Endothelial cell of umbilical vein (primary cell): ENCODE measurements at regions not wholly inside any gene's neighbourhood (a gene's known extent, or its start where the extent isn't known, plus 50 kb on each side); places are given as distances from the start of the nearest gene placed in this dataset.

ENCODE experiments used
- BruUV-seq: library from RNA; stranded (reverse); fragments of 400-500 nt; replicated peaks from 2 replicates; lab custom pipeline; 2021; lab: Mats Ljungman, UMichigan
- CTCF ChIA-PET: fragments of 300-600, 350-600 bp; sonication (Branson Sonifier 250); formaldehyde crosslinking; loops from one replicate; lab custom pipeline; 2021; ENCODE audit warnings: antibody characterized with exemption, inconsistent platforms; lab: Charles Lee
- POLR2A ChIA-PET: fragments of 300-600, 350-600 bp; sonication (Branson Sonifier 250); formaldehyde crosslinking; loops from one replicate; lab custom pipeline; 2021; ENCODE audit warnings: antibody characterized with exemption, inconsistent platforms; lab: Charles Lee
- DNase-seq: peaks from one replicate; pipeline ENCODE4 v3.0.0-alpha.2; 2011; ENCODE audit warnings: low read depth, low spot score
- FAIRE-seq: peaks from 2 replicates; lab custom pipeline; 2011; peaks lifted over from hg19 to GRCh38; lab: Jason Lieb, UNC
- H2AFZ ChIP-seq: 2 replicates; pipeline ENCODE4 v1.6.0; 2012; ENCODE audit warnings: low read depth, low read length, control low read depth, inconsistent platforms
- H3K27ac ChIP-seq: 2 replicates; pipeline ENCODE4 v1.5.1; 2011; ENCODE audit warnings: low read depth, mild to moderate bottlenecking, control low read depth, low read length, moderate library complexity; ENCODE audit not compliant: insufficient read depth
- H3K27me3 ChIP-seq, 2 experiments: 2 replicates each; pipeline versions ENCODE4 v1.6.0 to v1.6.1; 2011; ENCODE audit warnings: low read length in 2 of 2, mixed read lengths in 1 of 2; ENCODE audit not compliant: control insufficient read depth in 2 of 2, insufficient read depth in 2 of 2
- H3K36me3 ChIP-seq, 2 experiments: 2 replicates in 1 of 2; 3 replicates in 1 of 2; pipeline ENCODE4 v1.5.1; 2011; ENCODE audit warnings: low read length in 2 of 2, mild to moderate bottlenecking in 1 of 2, moderate library complexity in 1 of 2; ENCODE audit not compliant: control insufficient read depth in 2 of 2, insufficient read depth in 2 of 2; ENCODE audit errors: extremely low read depth in 1 of 2
- H3K4me1 ChIP-seq: 3 replicates; pipeline ENCODE4 v1.5.1; 2011; ENCODE audit warnings: mild to moderate bottlenecking, low read length; ENCODE audit not compliant: control insufficient read depth, insufficient read depth; ENCODE audit errors: extremely low read depth
- H3K4me2 ChIP-seq: 2 replicates; pipeline ENCODE4 v1.6.1; 2011; ENCODE audit warnings: low read length, control low read depth, mixed read lengths; ENCODE audit not compliant: insufficient read depth
- H3K4me3 ChIP-seq, 3 experiments: fragments of 200-600 bp in 1 of 3; sonication (generic), shearing (Covaris generic) in 1 of 3; replicated peaks in 1 of 3; 2 replicates each; pipeline ENCODE4 v1.5.1; 2011 to 2016; ENCODE audit warnings: control low read depth in 3 of 3, low read length in 3 of 3, mild to moderate bottlenecking in 2 of 3, inconsistent platforms in 1 of 3, low read depth in 1 of 3, moderate library complexity in 1 of 3; ENCODE audit not compliant: insufficient read depth in 1 of 3
- H3K79me2 ChIP-seq: 2 replicates; pipeline ENCODE4 v1.6.0; 2012; ENCODE audit warnings: low read length, inconsistent platforms; ENCODE audit not compliant: control insufficient read depth, insufficient read depth
- H3K9ac ChIP-seq: replicated peaks from 2 replicates; pipeline ENCODE3; 2011; ENCODE audit warnings: low read length, control low read depth; ENCODE audit not compliant: insufficient read depth; ENCODE audit errors: extremely low read depth
- H3K9me1 ChIP-seq: replicated peaks from 3 replicates; pipeline ENCODE4 v1.6.0; 2011; ENCODE audit warnings: mild to moderate bottlenecking, low read length; ENCODE audit not compliant: control insufficient read depth, insufficient read depth; ENCODE audit errors: extremely low read depth
- H3K9me3 ChIP-seq: replicated peaks from 2 replicates; pipeline ENCODE4 v1.5.1; 2012; ENCODE audit warnings: low read length, inconsistent platforms; ENCODE audit not compliant: control insufficient read depth, insufficient read depth
- H4K20me1 ChIP-seq: replicated peaks from 2 replicates; pipeline ENCODE3; 2011; ENCODE audit warnings: mild to moderate bottlenecking, low read length; ENCODE audit not compliant: control insufficient read depth, insufficient read depth; ENCODE audit errors: extremely low read depth
- EZH2 ChIP-seq: IDR thresholded peaks from 2 replicates; pipeline ENCODE4 v1.6.1; 2012; ENCODE audit warnings: borderline replicate concordance, low read depth, mild to moderate bottlenecking, moderate library complexity, low read length, inconsistent platforms; ENCODE audit not compliant: severe bottlenecking
- FOS ChIP-seq: IDR thresholded peaks from 2 replicates; pipeline ENCODE4 v1.6.1; 2011; ENCODE audit warnings: mild to moderate bottlenecking, low read length, moderate library complexity, borderline replicate concordance; ENCODE audit not compliant: insufficient read depth
- GATA2 ChIP-seq: IDR thresholded peaks from 2 replicates; pipeline ENCODE4 v1.7.0; 2011; ENCODE audit warnings: low read depth, mild to moderate bottlenecking, moderate library complexity, mixed read lengths, low read length; ENCODE audit not compliant: insufficient read length, insufficient read depth
- JUN ChIP-seq: IDR thresholded peaks from 2 replicates; pipeline ENCODE4 v1.6.1; 2011; ENCODE audit warnings: borderline replicate concordance, low read depth; ENCODE audit not compliant: insufficient read length, insufficient read depth
- MYC ChIP-seq: IDR thresholded peaks from one replicate; pipeline ENCODE4 v1.6.1; 2011; ENCODE audit warnings: mild to moderate bottlenecking, low read depth, low read length
- POLR2A ChIP-seq: IDR thresholded peaks from 2 replicates; pipeline ENCODE4 v1.6.1; 2012; ENCODE audit warnings: low read depth, mild to moderate bottlenecking, control low read depth, low read length
- POLR2AphosphoS5 ChIP-seq: IDR thresholded peaks from 2 replicates; pipeline ENCODE4 v1.6.1; 2012; ENCODE audit warnings: low read depth, mild to moderate bottlenecking, control low read depth, low read length, moderate library complexity; ENCODE audit not compliant: insufficient read depth
- dilution Hi-C: fragments of 300-500 bp; cut with MboI; formaldehyde crosslinking; loops from one replicate; pipeline ENCODE4 v1.15.0; 2019; ENCODE audit warnings: low sequenced_read_pairs; ENCODE audit not compliant: extremely low pct_ligation_motif_present
- intact Hi-C: fragments of 100-400 bp; cut with micrococcal nuclease; formaldehyde crosslinking; loops from one replicate; pipeline ENCODE4 v1.10.0; 2022
- TF ChIP-seq, protein P1 (sequence below), 2 donors: IDR thresholded peaks; 1 replicate in 1 of 2; 2 replicates in 1 of 2; pipeline ENCODE4 v1.5.1; 2011; ENCODE audit warnings: low read length in 2 of 2, mild to moderate bottlenecking in 2 of 2, moderate library complexity in 2 of 2, control low read depth in 1 of 2, inconsistent platforms in 1 of 2, low read depth in 1 of 2; ENCODE audit not compliant: insufficient read depth in 1 of 2; ENCODE audit errors: extremely low read depth in 1 of 2
- TF ChIP-seq, protein P2 (sequence below): IDR thresholded peaks from 2 replicates; pipeline ENCODE4 v1.6.1; 2011; ENCODE audit not compliant: insufficient read depth, insufficient read length

DNA sequence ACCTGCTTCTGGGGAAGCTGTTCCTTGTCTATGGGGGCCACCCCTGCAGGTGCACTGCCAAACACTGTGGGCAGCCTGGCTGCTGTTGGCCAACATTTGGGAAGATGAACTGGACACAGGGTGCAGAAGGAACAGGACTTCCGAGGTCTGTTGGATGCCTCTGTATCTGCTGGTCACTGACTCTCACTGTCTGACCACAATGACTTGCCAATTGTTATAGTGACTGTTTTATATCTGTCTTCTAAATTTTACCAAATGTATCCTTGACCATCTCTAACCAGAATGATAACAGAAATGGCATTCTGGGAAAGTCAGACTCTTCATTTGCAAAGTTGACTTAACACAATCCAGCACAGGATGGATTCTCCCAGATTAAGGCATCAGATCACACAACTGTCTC, 214.0 kb upstream of the PRSS58 start:
- dilution Hi-C loops: no loop called here
- POLR2A ChIA-PET: no interaction called here

More for the DNA sequence above, 214.0 kb upstream of the PRSS58 start:
- TF ChIP-seq POLR2A (no peak), POLR2AphosphoS5 (no peak), MYC (no peak), FOS (no peak), GATA2 (no peak), JUN (no peak), EZH2 (no peak)
- TF ChIP-seq, protein P1, sequence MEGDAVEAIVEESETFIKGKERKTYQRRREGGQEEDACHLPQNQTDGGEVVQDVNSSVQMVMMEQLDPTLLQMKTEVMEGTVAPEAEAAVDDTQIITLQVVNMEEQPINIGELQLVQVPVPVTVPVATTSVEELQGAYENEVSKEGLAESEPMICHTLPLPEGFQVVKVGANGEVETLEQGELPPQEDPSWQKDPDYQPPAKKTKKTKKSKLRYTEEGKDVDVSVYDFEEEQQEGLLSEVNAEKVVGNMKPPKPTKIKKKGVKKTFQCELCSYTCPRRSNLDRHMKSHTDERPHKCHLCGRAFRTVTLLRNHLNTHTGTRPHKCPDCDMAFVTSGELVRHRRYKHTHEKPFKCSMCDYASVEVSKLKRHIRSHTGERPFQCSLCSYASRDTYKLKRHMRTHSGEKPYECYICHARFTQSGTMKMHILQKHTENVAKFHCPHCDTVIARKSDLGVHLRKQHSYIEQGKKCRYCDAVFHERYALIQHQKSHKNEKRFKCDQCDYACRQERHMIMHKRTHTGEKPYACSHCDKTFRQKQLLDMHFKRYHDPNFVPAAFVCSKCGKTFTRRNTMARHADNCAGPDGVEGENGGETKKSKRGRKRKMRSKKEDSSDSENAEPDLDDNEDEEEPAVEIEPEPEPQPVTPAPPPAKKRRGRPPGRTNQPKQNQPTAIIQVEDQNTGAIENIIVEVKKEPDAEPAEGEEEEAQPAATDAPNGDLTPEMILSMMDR (IDR thresholded peaks at IDR 0.05; ENCODE audit: extremely low read depth in 1 of 2, insufficient read depth in 1 of 2, low read depth in 1 of 2, low read length in 2 of 2): no peak
- TF ChIP-seq, protein P2, sequence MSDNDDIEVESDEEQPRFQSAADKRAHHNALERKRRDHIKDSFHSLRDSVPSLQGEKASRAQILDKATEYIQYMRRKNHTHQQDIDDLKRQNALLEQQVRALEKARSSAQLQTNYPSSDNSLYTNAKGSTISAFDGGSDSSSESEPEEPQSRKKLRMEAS: no peak
- no TSS peak for BruUV-seq
- DNase-seq (no peak), FAIRE-seq (no peak)
- Histone ChIP-seq H2AFZ (no peak overlapping the region), H3K4me1 (no peaks in the 10 kb centered on the region), H3K9ac (no peak overlapping the region), H3K9me1 (no peaks in the 10 kb centered on the region), H3K4me2 (no peak overlapping the region), H3K27ac (no peak overlapping the region), H3K4me3 (no peak overlapping the region), H3K79me2 (no peaks in the 10 kb centered on the region), H3K36me3 (no peaks in the 10 kb centered on the region), H4K20me1 (no peaks in the 10 kb centered on the region), H3K9me3 (no peaks in the 10 kb centered on the region), H3K27me3 (no peaks in the 10 kb centered on the region)
- intact Hi-C loops: no loop called here
- CTCF ChIA-PET: interaction anchor here (2.2 to 3.4 kb wide), 2 partner anchors 10 to 12 kb away, joined by 4 to 14 read pairs; no protein-coding TSS in a partner anchor
